Bone marrow (tissue), 2 donors: ENCODE measurements at regions not wholly inside any gene's neighbourhood (a gene's known extent, or its start where the extent isn't known, plus 50 kb on each side); places are given as distances from the start of the nearest gene placed in this dataset.
A peak's percentile ranks its signal among the peaks of the same experiment; 100 is the strongest.
"Not testable (repeated sequence)": the region's sequence is repeated elsewhere in the genome, so short reads cannot be mapped to it uniquely, and the experiment has no call there.

Source experiments
- DNase-seq, 2 donors: peaks; one replicate each; lab custom pipeline; 2025; lab: John Stamatoyannopoulos, UW

DNA sequence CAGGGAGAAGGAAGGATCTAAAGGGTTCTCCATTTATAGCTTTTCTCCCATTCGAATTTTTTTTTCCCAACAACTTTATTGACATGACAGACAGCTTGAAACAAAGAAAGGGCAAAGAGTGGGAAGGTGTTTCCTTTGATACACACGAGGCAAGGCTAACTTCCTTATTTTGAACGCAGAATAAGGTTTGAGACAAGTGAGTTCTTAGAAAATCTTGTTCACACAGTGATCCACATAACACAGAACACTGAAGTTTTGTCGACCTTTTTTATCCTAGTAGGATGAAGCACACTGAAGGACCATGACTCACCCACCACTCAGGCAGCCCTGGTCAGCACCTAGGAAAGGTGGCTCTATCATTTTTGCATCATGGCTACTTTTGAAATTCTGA lies 425.8 kb upstream of the MDFIC2 start:
- DNase-seq: peak in 1 of 2 donors; percentile 22

GRCh38 chr3:70737666-70738290 lies 425.3 kb upstream of the MDFIC2 start:
- DNase-seq: no peak

DNA sequence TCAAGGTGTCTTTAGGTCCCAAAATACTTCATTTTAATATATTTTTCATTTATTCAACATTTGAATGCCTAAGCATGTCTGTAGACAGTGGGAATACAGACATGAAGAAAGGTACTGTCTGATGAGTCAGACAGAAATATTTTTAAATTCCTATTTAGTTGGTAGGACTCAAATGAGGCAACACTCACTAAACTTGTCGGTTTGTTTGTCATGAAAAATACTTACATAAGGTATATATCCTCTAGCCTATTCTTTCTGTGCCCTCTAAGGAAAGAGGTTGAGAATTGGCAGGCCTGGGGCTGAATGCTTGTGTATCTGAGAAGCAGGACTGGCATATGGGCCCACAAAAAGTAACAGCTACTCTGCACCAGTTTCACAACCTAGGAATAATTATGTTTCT lies 423.6 kb upstream of the MDFIC2 start:
- DNase-seq: no peak

GRCh38 chr3:70734756-70735155 lies 422.3 kb upstream of the MDFIC2 start:
- DNase-seq: no peak

DNA sequence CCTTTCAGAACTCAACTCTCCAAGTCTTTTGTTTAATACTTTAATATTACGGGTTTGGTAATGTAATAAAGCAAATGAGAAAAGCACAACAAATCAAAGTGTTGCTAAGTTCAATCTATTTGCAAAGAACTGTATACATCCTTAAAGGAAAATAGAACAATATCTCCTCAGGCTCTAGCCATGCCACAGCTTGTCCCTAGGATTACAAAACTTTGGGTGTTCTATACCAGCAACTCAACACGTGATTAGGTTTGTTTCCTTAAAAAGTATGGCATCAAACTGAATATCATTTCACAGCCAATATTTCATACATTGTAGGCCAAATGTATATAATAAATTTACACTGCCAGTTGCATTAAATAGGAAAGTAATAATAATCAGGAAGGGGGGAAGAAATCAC lies 418.6 kb upstream of the MDFIC2 start:
- DNase-seq: no peak

DNA sequence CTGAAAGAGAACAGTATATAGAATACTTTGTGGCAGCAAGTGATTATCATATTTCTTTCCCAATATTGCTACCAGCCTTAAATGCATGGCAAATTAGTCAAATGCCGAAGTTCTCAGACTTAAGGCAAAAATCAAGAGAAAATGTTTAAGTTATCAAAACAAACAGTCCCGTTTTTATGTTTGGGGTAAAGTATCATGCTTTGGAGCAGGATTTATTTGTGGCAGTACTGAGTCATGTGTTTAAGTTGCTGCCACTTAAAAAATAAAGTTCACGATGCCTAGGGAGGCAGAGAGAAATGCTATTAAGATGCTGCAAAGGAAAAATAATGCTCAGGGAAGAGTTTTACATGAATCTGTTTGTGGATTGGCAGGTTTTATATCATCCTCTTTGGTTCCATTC lies 417.4 kb upstream of the MDFIC2 start:
- no peak for DNase-seq

DNA sequence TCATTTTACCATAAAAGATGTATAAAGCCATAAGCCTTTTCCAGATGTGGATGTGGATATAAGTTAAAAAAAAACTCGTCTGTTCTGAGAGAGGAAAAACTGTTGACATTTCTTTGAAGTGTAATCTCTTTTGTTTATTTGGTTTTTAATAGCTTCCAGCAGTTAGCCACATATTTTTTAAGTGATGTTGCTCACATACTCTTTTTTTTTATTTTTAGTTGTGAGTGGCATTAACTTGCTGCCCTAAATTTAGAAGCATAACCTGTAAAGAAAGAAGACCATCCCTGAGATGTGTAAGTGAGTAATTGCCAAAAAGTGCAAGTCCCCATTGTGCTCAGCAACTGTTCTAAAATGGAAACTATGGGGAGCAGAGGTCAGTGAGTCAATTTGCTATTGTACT lies 415.9 kb upstream of the MDFIC2 start:
- no peak for DNase-seq

DNA sequence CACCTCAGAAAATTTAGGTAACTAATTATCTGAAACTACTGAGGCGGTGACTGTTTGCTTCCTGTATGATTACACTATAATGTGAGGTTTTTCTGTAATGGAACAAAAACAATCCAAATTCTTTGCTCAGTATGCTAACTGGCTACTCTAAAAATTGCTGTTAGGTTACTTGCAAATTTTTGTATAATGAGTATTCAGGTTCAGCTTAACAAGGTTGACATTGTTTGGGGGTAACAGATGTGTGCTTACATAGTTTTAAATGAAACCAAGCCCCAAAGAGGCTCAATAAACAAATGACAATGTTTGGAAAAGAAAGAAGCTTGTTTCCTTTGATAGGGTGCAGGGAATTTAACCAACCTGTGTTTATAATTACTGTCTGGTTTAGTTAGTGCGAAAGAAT lies 414.5 kb upstream of the MDFIC2 start:
- no peak for DNase-seq

- DNase-seq: no peak
Observed at GRCh38 chr3:70726096-70726938, 413.9 kb upstream of the MDFIC2 start.

- no peak for DNase-seq
Observed at GRCh38 chr3:70722018-70722417, 409.6 kb upstream of the MDFIC2 start.

DNA sequence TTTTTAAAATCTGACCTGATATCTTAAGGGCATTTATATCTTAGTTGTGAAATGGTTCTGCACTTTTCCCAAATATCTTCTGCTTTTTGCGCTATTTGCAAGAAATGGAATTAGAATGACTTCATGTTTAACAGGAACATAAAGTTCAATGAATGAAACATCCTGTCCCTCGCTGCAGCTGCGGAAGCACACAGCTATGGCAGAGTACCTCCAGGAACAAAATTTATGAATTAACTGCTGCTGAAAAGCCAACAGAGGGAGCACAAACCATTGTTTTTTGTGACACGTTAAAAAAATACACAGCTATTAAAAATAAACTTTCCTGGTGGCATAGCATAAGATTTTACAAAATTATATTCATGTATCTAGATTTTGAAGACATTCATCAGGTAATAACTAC lies 404.4 kb upstream of the MDFIC2 start:
- peak in 1 of 2 donors; percentile 22 for DNase-seq

DNA sequence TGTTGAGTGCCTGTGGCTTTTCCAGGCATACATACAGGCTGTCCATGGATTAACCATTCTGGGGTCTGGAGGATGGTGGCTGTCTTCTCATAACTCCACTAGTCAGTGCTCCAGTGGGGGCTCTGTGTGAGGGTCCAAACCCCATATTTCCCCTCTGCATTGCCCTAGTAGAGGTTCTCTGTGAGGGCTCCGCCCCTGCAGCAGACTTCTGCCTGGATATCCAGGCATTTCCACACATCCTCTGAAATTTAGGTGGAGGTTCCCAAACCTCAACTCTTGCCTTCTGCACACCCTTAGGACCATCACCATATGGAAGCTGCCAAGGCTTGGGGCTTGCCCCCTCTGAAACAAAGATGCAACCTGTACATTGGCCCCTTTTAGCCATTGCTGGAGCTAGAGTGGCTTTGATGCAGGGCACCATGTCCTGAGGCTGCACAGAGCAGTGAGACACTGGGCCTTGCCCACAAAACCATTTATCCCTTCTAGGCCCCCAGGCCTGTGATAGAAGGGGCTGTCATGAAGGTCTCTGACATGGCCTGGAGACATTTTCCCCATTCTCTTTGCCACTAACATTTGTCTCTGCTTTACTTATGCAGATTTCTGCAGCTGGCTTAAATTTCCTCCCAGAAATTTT lies 400.1 kb upstream of the MDFIC2 start:
- DNase-seq: no peak

GRCh38 chr3:70703305-70704102 lies 391.1 kb upstream of the MDFIC2 start:
- no peak for DNase-seq

DNA sequence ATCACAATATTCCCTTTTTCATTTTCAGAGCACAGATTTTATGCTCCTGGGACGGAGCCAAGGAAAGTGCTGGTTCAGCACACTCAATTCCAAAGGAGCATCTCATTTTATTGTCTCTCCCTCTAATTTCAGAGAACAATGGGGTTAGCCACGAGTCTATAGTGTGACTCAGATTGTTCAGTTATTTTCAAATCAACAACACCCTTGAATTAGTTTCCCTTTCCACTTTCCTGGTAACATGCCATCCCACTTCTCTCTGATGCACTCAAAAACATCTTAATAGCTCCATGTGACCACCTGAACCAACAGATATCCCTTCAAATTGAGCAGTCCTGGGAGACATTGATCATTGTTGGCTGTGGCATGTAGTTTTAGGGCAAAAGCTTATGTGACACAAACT lies 389.7 kb upstream of the MDFIC2 start:
- DNase-seq: no peak

GRCh38 chr3:70684701-70685100 lies 372.3 kb upstream of the MDFIC2 start:
- DNase-seq: no peak

DNA sequence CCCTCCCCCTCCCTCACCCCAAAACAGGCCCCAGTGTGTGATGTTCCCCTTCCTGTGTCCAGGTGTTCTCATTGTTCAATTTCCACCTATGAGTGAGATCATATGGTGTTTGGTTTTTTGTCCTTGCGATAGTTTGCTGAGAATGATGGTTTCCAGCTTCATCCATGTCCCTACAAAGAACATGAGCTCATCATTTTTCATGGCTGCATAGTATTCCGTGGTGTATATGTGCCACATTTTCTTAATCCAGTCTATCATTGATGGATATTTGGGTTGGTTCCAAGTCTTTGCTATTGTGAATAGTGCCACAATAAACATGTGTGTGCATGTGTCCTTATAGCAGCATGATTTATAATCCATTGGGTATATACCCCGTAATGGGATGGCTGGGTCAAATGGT lies 363.4 kb upstream of the MDFIC2 start:
- not testable (repeated sequence) for DNase-seq

DNA sequence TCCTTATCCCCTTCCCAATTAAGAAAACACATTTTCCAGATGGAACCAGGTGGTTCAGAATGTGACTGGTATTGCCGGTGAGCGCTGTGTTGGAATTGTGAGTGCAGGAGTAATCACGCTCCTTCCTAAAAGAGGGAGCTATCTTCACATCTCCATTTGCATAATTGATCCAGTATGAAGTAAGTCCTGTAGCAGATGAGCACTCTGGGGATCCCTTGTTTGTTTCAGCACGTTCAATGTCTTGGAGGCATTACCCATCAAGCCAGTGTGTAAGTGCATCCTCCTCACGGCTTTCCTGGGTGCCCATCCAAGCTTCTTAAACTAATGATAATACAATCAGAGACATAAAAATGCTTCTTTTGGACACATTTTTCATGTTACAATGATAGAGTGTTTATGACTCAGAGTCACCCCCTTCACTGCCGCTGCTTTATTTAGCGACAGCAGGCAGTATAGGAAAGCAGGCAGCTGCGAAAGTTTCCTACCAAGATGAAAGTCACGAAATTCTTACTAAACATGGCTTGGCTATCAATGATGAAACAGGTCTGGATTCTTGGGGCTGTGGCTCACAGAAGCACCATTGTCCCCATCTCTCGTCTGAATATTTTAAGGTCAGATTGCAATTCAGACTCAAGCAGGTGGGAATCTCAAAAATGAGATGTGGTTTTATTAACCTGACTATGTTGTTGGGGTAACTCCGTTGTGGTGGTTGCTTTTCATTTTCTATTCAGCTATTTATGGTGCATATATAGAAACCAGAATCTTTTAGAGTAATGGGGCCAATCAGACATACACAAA lies 346.3 kb upstream of the MDFIC2 start:
- DNase-seq: no peak

- DNase-seq: no peak
Observed at GRCh38 chr3:70657454-70657853, 345.0 kb upstream of the MDFIC2 start.

GRCh38 chr3:70647823-70648222 lies 335.4 kb upstream of the MDFIC2 start:
- no peak for DNase-seq

DNA sequence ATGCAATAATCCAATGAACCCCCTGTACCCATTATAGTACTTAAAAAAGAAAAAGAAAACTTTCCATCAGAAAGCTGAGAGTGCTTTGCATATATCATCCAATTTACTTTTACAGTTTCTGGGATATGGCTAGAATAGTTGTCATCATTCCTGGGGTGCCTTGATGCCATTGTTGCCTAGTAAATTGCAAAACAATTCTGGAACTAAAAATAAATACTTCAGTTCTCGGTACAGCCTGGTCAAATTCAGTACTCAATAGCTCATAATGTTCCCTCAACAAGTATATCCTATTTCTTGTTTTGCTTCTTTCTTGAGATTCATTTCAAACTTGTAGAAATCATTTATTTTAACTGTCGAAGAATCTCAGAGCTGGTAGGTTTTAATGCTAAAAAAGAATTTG lies 334.7 kb upstream of the MDFIC2 start:
- DNase-seq: no peak

- no peak for DNase-seq
Observed at GRCh38 chr3:70646635-70647034, 334.2 kb upstream of the MDFIC2 start.

DNA sequence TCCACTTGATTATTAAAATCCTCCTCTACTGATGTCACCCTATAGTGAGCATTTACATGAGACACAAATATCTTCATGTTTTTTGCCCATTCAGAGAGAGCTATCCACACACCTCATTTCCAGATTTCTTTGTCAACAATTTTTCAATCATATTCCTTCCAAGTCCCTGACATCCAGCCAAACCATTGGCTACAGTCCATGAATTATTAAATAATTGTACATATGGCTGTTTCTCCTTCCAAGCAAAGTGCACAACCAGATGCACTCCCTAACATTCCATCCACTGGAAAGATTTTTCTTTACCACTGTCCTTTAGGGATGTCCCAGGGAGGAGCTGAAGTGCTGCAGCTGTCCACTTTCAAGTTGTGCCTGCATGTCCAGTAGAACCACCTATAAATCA lies 328.0 kb upstream of the MDFIC2 start:
- DNase-seq: no peak
